Right ventricle myocardium inferior (tissue), 1 donor: ENCODE measurements at regions not wholly inside any gene's neighbourhood (a gene's known extent, or its start where the extent isn't known, plus 50 kb on each side); places are given as distances from the start of the nearest gene placed in this dataset.

ENCODE experiments used
- ATAC-seq: fragments of 200-7000 bp; cut with Tn5 transposase; one replicate; pipeline ENCODE4 v1.9.1; 2020; ENCODE audit warnings: mild to moderate bottlenecking, moderate library complexity
- DNase-seq: peaks from one replicate; pipeline ENCODE4 v3.0.0; 2021; ENCODE audit errors: missing footprints
- intact Hi-C: fragments of 100-400 bp; cut with DNase I; formaldehyde crosslinking; loops from one replicate; pipeline ENCODE4 v1.11.0; 2022
- donor health status: DM: no; HTN: yes; CAD: no; lungs with severe emphysema.

GRCh38 chr18:77763530-77764145 is 514.0 kb downstream of the GALR1 start:
- ATAC-seq (no peak), DNase-seq (no peak)
- intact Hi-C loops = no loop called here

GRCh38 chr18:77765468-77765867 is 515.8 kb downstream of the GALR1 start:
- no peak for ATAC-seq
- intact Hi-C loops = no loop called here
- DNase-seq = no peak

GRCh38 chr18:77766421-77766820 is 516.8 kb downstream of the GALR1 start:
- no peak for ATAC-seq
- intact Hi-C loops = no loop called here
- no peak for DNase-seq

GRCh38 chr18:77772177-77772576 is 522.5 kb downstream of the GALR1 start:
- no peak for ATAC-seq
- DNase-seq = no peak
- intact Hi-C loops = no loop called here

DNA sequence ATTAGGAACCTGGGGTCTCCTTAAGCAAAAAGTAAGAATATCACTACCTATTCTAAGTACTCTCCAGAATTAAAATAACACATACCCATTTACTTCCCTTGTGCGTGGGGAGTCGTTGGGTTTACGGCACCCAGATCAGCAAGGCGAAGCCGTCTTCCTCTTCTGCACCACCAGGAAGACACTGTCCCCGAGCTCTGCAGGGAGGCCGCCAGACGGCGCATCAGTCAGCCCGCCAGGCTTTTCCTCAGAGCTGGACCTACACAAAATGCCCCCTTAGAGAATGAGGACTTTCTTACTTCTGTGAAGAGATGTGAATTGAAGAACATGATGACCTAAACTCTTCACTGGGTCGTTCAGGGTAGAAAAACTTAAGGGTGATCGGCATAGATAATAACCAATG is 526.5 kb downstream of the GALR1 start:
- intact Hi-C loops = no loop called here
- no peak for ATAC-seq
- no peak for DNase-seq

DNA sequence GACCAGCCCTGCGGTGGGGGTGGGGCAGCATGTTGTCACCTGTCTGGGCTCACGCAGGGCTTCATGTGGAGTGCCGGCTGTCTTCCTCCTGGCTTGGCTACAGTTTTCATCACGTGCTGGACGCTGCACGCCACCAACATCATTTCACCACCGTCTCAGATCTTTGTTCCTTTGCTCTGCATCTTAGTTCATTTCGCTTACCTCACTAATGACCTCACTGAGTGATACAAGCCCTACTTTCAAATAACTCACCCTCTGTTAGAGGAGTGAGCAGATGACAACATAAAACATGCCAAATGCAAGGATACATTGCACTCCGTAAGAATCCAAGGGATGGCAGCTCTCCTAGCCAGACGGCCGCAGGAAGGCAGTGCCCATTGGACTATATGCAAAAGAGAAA is 527.5 kb downstream of the GALR1 start:
- intact Hi-C loops = no loop called here
- ATAC-seq (no peak), DNase-seq (no peak)

GRCh38 chr18:77784759-77785379 is 535.2 kb downstream of the GALR1 start:
- intact Hi-C loops = no loop called here
- ATAC-seq (no peak), DNase-seq (no peak)

- ATAC-seq (no peak), DNase-seq (no peak)
- intact Hi-C loops = no loop called here
Observed at GRCh38 chr18:77785415-77785975, 535.8 kb downstream of the GALR1 start.

- ATAC-seq (no peak), DNase-seq (no peak)
- intact Hi-C loops = no loop called here
Observed at GRCh38 chr18:77803024-77803423, 553.4 kb downstream of the GALR1 start.

DNA sequence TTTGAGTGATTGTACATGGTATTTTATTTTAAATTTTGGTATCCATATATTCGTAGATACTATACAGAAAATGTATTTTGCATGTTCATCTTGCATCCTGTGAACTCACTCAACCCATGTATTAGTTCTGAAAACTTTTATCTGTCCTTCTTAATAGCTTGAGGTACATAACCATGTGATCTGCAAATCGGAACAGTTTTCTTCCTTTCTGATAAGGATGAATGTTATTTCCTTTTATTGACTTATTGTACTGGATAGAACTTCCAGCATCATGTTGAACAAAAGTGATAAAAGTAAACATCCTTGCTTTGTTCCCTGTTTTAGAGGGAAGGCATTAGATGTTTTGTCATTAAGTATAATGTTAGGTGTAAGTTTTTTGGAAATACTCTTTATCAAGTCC is 554.7 kb downstream of the GALR1 start:
- no peak for ATAC-seq
- intact Hi-C loops = no loop called here

GRCh38 chr18:77807650-77808049 is 558.0 kb downstream of the GALR1 start:
- no peak for DNase-seq
- intact Hi-C loops = no loop called here
- ATAC-seq = no peak

More for the DNA sequence above, 554.7 kb downstream of the GALR1 start:
- DNase-seq = no peak

- intact Hi-C loops = no loop called here
- no peak for DNase-seq
- no peak for ATAC-seq
Observed at GRCh38 chr18:77811503-77811902, 561.9 kb downstream of the GALR1 start.

DNA sequence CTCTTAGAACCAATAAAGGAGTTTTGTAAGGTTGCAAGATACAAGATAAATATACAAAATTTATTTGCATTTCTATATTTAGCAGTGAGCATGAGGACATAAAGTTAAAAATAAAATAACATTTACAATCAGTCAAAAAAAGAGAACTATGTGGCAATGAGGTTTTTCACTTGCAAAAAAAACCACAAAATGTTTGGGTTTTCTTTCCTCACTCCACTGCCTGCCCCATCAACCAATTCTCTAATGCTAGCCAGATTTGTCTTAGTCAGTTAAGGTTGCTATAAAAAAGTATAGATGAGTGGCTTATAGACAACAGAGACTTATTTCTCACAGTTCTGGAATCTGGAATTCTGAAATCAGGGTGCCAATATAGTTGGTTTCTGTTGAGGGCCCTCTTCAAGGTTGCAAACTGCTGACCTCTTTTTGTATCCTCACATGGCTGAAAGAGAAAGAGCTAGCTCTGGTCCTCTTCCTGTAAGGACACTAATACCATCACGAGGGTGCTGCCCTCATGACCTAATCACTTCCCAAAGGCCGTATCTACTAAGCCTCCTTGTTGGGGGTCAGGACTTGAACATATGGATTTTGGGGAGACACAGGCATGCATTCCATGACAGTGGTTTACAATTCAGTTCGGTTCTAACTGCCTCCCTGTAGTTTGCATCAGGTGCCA is 566.2 kb downstream of the GALR1 start:
- DNase-seq = no peak
- intact Hi-C loops = no loop called here

GRCh38 chr18:77818328-77818727 is 568.7 kb downstream of the GALR1 start:
- intact Hi-C loops = no loop called here
- no peak for DNase-seq
- no peak for ATAC-seq

More for the DNA sequence above, 566.2 kb downstream of the GALR1 start:
- no peak for ATAC-seq

DNA sequence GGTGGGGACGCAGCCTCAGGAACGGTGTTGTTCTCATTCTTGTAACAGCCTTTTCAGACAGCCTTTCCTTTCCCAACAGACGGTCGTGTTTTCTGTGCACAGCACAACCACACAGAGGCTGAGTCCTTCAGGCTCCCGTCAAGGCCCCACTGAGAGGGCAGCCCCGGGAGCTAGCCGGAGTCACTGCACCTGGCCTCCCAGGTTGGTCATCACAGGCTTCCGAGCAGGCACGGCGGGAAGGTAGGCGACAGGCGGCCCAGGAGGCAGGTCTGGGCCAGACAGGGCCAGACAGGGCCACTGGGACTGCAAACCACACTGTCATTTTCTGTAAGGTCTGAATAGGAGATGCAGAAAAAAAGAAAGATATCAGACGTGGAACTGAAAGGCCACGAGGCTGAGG is 570.8 kb downstream of the GALR1 start:
- no peak for ATAC-seq
- no peak for DNase-seq
- intact Hi-C loops = no loop called here

DNA sequence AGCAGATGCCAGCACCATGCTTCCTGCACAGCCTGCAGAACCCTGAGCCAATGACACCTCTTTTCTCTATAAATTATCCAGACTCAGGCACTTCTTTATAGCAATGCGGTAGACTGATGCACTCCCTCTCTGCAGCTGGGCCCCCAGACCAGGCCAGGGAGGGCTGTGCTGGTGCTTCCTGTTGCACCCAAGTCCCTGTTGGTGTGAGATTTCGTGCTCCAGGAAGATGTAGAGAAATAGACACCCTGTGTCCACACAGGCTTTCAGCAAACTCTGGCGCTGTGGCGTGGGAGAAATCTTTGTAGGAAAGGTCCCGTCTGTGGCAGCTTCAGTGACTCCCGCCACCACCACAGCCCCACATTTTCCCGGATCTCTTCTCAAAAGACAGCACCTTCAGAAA is 572.2 kb downstream of the GALR1 start:
- intact Hi-C loops = no loop called here
- DNase-seq (no peak), ATAC-seq (no peak)

DNA sequence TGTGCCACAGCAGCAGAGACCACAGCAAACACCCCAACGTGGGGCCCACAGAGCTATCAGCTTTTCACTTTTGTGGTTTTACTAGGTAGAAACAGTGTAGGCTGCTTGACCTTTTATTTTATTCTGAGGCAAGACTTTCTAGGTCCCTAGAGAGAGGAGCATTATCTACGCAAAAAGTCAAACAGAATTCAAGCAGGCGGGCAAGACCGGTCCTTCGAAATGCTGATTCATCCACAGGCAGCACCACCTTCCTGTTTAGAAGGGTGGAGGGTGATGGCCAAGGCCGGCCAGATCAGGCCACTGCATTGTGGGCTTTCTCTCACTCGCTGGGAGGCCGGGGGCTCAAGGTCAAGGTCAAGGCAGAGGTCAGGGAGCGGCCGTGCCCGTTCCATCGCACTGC is 573.0 kb downstream of the GALR1 start:
- no peak for ATAC-seq
- intact Hi-C loops = no loop called here
- DNase-seq = no peak

- DNase-seq = no peak
- intact Hi-C loops = no loop called here
- ATAC-seq = no peak
Observed at GRCh38 chr18:77833807-77834206, 584.2 kb downstream of the GALR1 start.

GRCh38 chr18:77851802-77852201 is 602.2 kb downstream of the GALR1 start:
- DNase-seq (no peak), ATAC-seq (no peak)
- intact Hi-C loops = no loop called here

- no peak for DNase-seq
- intact Hi-C loops = no loop called here
- ATAC-seq = no peak
Observed at GRCh38 chr18:77853859-77854258, 604.2 kb downstream of the GALR1 start.
